ENCODE measurements at regions not wholly inside any gene's neighbourhood (a gene's known extent, or its start where the extent isn't known, plus 50 kb on each side); places are given as distances from the start of the nearest gene placed in this dataset.
A peak's percentile ranks its signal among the peaks of the same experiment; 100 is the strongest.

GRCh38 chr4:53907772-53908171 is 156.6 kb downstream of the CHIC2 start:
- Histone ChIP-seq H3F3A (ENCODE audit: insufficient read depth, low read length) (no peaks in the 10 kb centered on the region), H3K4me2 (ENCODE audit: low read depth, low read length) (no peak overlapping the region), H3K4me3 (ENCODE audit: low read length) (no peak overlapping the region), H3K79me2 (ENCODE audit: low read length) (no peaks in the 10 kb centered on the region), H3K9me2 (replicated peaks; ENCODE audit: insufficient read depth, low read length) (no peaks in the 10 kb centered on the region), H3K4me1 (ENCODE audit: low read length) (no peaks in the 10 kb centered on the region), H3K9ac (ENCODE audit: low read length) (no peak overlapping the region), H4K20me1 (ENCODE audit: insufficient read depth, low read length) (no peaks in the 10 kb centered on the region), H3K27ac (ENCODE audit: low read length) (no peak overlapping the region), H3K9me3 (replicated peaks; ENCODE audit: insufficient read depth, low read length) (no peaks in the 10 kb centered on the region), H3K36me3 (replicated peaks; ENCODE audit: insufficient read depth, low read length) (no peaks in the 10 kb centered on the region), H2AFZ (ENCODE audit: low read length) (no peak overlapping the region), H3K27me3 (replicated peaks; ENCODE audit: insufficient read depth, low read length) (no peaks in the 10 kb centered on the region)
- TF ChIP-seq EZH2 (optimal IDR thresholded peaks at IDR 0.05; ENCODE audit: low read depth, low read length) (no peak), EZH2phosphoT487 (IDR thresholded peaks at IDR 0.05; ENCODE audit: low read length) (no peak), CTCF (IDR thresholded peaks at IDR 0.05; ENCODE audit: low read length) (no peak)
- DNase-seq, result no peak

- H3K27ac ChIP-seq (ENCODE audit: low read length), result no peak overlapping the region
- peak overlapping the region; percentile 63; the same call in 1 of the 2 replicates for H2AFZ ChIP-seq (ENCODE audit: low read length)
- H3K79me2 ChIP-seq (ENCODE audit: low read length), result no peaks in the 10 kb centered on the region
- H3F3A ChIP-seq (ENCODE audit: insufficient read depth, low read length), result no peaks in the 10 kb centered on the region
- no peaks in the 10 kb centered on the region for H3K4me1 ChIP-seq (ENCODE audit: low read length)
- no peaks in the 10 kb centered on the region for H4K20me1 ChIP-seq (ENCODE audit: insufficient read depth, low read length)
- H3K9me2 ChIP-seq (replicated peaks; ENCODE audit: insufficient read depth, low read length), result no peaks in the 10 kb centered on the region
- no peak overlapping the region for H3K9ac ChIP-seq (ENCODE audit: low read length)
- H3K4me2 ChIP-seq (ENCODE audit: low read depth, low read length), result peak overlapping the region; percentile 56
- no peaks in the 10 kb centered on the region for H3K36me3 ChIP-seq (replicated peaks; ENCODE audit: insufficient read depth, low read length)
- peak overlapping the region; percentile 49; the same call in 1 of the 2 replicates for H3K4me3 ChIP-seq (ENCODE audit: low read length)
- DNase-seq, result no peak
- no peaks in the 10 kb centered on the region for H3K27me3 ChIP-seq (replicated peaks; ENCODE audit: insufficient read depth, low read length)
- H3K9me3 ChIP-seq (replicated peaks; ENCODE audit: insufficient read depth, low read length), result no peaks in the 10 kb centered on the region
- TF ChIP-seq CTCF (IDR thresholded peaks at IDR 0.05; ENCODE audit: low read length), result no peak
- TF ChIP-seq EZH2phosphoT487 (IDR thresholded peaks at IDR 0.05; ENCODE audit: low read length), result no peak
- no peak for TF ChIP-seq EZH2 (optimal IDR thresholded peaks at IDR 0.05; ENCODE audit: low read depth, low read length)
Measured at GRCh38 chr4:53906606-53907190, 157.7 kb downstream of the CHIC2 start.

GRCh38 chr4:53905941-53906377 is 158.4 kb downstream of the CHIC2 start:
- DNase-seq, result peak; percentile 66
- H2AFZ ChIP-seq (ENCODE audit: low read length), result peak overlapping the region; percentile 63
- peak overlapping the region; percentile 49 for H3K4me3 ChIP-seq (ENCODE audit: low read length)
- H3K9me2 ChIP-seq (replicated peaks; ENCODE audit: insufficient read depth, low read length), result no peaks in the 10 kb centered on the region
- H3K36me3 ChIP-seq (replicated peaks; ENCODE audit: insufficient read depth, low read length), result no peaks in the 10 kb centered on the region
- no peak for TF ChIP-seq EZH2 (optimal IDR thresholded peaks at IDR 0.05; ENCODE audit: low read depth, low read length)
- no peak for TF ChIP-seq CTCF (IDR thresholded peaks at IDR 0.05; ENCODE audit: low read length)
- TF ChIP-seq EZH2phosphoT487 (IDR thresholded peaks at IDR 0.05; ENCODE audit: low read length), result no peak
- no peaks in the 10 kb centered on the region for H3K79me2 ChIP-seq (ENCODE audit: low read length)
- no peaks in the 10 kb centered on the region for H3K4me1 ChIP-seq (ENCODE audit: low read length)
- H3F3A ChIP-seq (ENCODE audit: insufficient read depth, low read length), result no peaks in the 10 kb centered on the region
- H3K9ac ChIP-seq (ENCODE audit: low read length), result peak overlapping the region; percentile 20; the same call in 1 of the 2 replicates
- H3K27me3 ChIP-seq (replicated peaks; ENCODE audit: insufficient read depth, low read length), result no peaks in the 10 kb centered on the region
- H3K4me2 ChIP-seq (ENCODE audit: low read depth, low read length), result peak overlapping the region; percentile 56
- H4K20me1 ChIP-seq (ENCODE audit: insufficient read depth, low read length), result no peaks in the 10 kb centered on the region
- no peaks in the 10 kb centered on the region for H3K9me3 ChIP-seq (replicated peaks; ENCODE audit: insufficient read depth, low read length)
- H3K27ac ChIP-seq (ENCODE audit: low read length), result no peak overlapping the region
